Ishikawa (cell line): ENCODE measurements at regions not wholly inside any gene's neighbourhood (a gene's known extent, or its start where the extent isn't known, plus 50 kb on each side); places are given as distances from the start of the nearest gene placed in this dataset.

ENCODE experiments used
- CEBPB ChIP-seq: IDR thresholded peaks from 2 replicates; pipeline ENCODE4 v1.6.1; 2012
- CREB1 ChIP-seq: IDR thresholded peaks from 2 replicates; pipeline ENCODE4 v1.6.1; 2012; ENCODE audit warnings: low read depth
- EGR1 ChIP-seq: IDR thresholded peaks from 2 replicates; pipeline ENCODE4 v1.6.1; 2012
- EP300 ChIP-seq: IDR thresholded peaks from 2 replicates; pipeline ENCODE4 v1.6.1; 2012; ENCODE audit warnings: borderline replicate concordance
- FOXM1 ChIP-seq: IDR thresholded peaks from 2 replicates; pipeline ENCODE4 v1.6.1; 2012; ENCODE audit warnings: low read depth, borderline replicate concordance
- MAX ChIP-seq: IDR thresholded peaks from 2 replicates; pipeline ENCODE4 v1.6.1; 2012
- NFIC ChIP-seq: IDR thresholded peaks from 2 replicates; pipeline ENCODE4 v1.6.1; 2012
- RAD21 ChIP-seq: IDR thresholded peaks from 2 replicates; pipeline ENCODE4 v1.6.1; 2012; ENCODE audit warnings: low read depth
- TAF1 ChIP-seq: IDR thresholded peaks from 2 replicates; pipeline ENCODE4 v1.6.1; 2012; ENCODE audit warnings: low read depth, mild to moderate bottlenecking
- YY1 ChIP-seq: IDR thresholded peaks from 2 replicates; pipeline ENCODE4 v1.6.1; 2012; ENCODE audit warnings: low read depth
- TF ChIP-seq, protein P1 (sequence below): IDR thresholded peaks from 2 replicates; pipeline ENCODE4 v1.6.1; 2012; ENCODE audit warnings: low read depth, mild to moderate bottlenecking
- TF ChIP-seq, protein P2 (sequence below): IDR thresholded peaks from 2 replicates; pipeline ENCODE4 v1.6.1; 2012

DNA sequence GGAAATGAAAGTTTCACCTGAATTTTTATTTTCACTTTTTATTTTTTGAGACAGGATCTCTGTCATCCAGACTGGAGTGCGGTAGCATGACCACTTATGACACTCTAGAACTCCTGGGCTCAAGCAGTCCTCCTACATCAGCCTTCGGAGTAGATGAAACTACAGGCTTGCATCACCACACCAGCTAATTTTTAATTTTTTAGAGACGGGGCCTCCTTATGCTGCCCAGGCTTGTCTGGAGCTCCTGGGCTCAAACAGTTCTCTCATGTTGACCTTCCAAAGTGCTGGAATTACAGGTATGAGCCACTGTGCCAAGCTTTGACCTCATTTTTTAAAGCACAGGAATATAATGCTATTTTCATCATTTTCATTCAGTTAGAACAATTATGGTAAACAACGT, 297.0 kb upstream of the KLHL1 start:
- TF ChIP-seq, protein P1, sequence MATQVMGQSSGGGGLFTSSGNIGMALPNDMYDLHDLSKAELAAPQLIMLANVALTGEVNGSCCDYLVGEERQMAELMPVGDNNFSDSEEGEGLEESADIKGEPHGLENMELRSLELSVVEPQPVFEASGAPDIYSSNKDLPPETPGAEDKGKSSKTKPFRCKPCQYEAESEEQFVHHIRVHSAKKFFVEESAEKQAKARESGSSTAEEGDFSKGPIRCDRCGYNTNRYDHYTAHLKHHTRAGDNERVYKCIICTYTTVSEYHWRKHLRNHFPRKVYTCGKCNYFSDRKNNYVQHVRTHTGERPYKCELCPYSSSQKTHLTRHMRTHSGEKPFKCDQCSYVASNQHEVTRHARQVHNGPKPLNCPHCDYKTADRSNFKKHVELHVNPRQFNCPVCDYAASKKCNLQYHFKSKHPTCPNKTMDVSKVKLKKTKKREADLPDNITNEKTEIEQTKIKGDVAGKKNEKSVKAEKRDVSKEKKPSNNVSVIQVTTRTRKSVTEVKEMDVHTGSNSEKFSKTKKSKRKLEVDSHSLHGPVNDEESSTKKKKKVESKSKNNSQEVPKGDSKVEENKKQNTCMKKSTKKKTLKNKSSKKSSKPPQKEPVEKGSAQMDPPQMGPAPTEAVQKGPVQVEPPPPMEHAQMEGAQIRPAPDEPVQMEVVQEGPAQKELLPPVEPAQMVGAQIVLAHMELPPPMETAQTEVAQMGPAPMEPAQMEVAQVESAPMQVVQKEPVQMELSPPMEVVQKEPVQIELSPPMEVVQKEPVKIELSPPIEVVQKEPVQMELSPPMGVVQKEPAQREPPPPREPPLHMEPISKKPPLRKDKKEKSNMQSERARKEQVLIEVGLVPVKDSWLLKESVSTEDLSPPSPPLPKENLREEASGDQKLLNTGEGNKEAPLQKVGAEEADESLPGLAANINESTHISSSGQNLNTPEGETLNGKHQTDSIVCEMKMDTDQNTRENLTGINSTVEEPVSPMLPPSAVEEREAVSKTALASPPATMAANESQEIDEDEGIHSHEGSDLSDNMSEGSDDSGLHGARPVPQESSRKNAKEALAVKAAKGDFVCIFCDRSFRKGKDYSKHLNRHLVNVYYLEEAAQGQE: no peak
- TF ChIP-seq RAD21: no peak
- TF ChIP-seq CREB1: no peak
- TF ChIP-seq MAX: no peak
- TF ChIP-seq EP300: no peak
- no peak for TF ChIP-seq CEBPB
- no peak for TF ChIP-seq EGR1
- TF ChIP-seq, protein P2, sequence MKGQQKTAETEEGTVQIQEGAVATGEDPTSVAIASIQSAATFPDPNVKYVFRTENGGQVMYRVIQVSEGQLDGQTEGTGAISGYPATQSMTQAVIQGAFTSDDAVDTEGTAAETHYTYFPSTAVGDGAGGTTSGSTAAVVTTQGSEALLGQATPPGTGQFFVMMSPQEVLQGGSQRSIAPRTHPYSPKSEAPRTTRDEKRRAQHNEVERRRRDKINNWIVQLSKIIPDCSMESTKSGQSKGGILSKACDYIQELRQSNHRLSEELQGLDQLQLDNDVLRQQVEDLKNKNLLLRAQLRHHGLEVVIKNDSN: no peak
- TF ChIP-seq TAF1: no peak
- TF ChIP-seq YY1: no peak
- TF ChIP-seq FOXM1: no peak
- TF ChIP-seq NFIC: no peak
